GM23338 (cell line): ENCODE measurements at regions not wholly inside any gene's neighbourhood (a gene's known extent, or its start where the extent isn't known, plus 50 kb on each side); places are given as distances from the start of the nearest gene placed in this dataset.

Source experiments
- CTCF ChIP-seq, 2 experiments: fragments of 200-600 bp in 1 of 2; sonication (generic) in 1 of 2; conservative IDR thresholded peaks; 2 replicates each; pipeline versions ENCODE4 v1.5.1 to v1.6.1; 2016 to 2017; ENCODE audit warnings: antibody characterized with exemption in 2 of 2, low read depth in 2 of 2, mild to moderate bottlenecking in 2 of 2, moderate library complexity in 1 of 2
- EZH2 ChIP-seq: fragments of 200-600 bp; sonication (generic); IDR thresholded peaks from one replicate; pipeline ENCODE4 v1.8.0; 2017; ENCODE audit warnings: antibody characterized with exemption, mild to moderate bottlenecking, low read depth; ENCODE audit not compliant: unreplicated experiment
- EZH2phosphoT487 ChIP-seq: fragments of 200-600 bp; sonication (generic); IDR thresholded peaks from one replicate; pipeline ENCODE4 v1.8.1; 2018; ENCODE audit warnings: antibody characterized with exemption; ENCODE audit not compliant: unreplicated experiment
- JUNB ChIP-seq: IDR thresholded peaks from one replicate; pipeline ENCODE4 v1.6.1; 2016; ENCODE audit warnings: antibody characterized with exemption; ENCODE audit not compliant: unreplicated experiment
- POLR2AphosphoS5 ChIP-seq: IDR thresholded peaks from 2 replicates; pipeline ENCODE4 v1.6.1; 2016; ENCODE audit warnings: antibody characterized with exemption, low read depth
- ZNF331 ChIP-seq: fragments of 250-450 bp; sonication (Bioruptor Pico); IDR thresholded peaks from 2 replicates; pipeline ENCODE4 v1.5.0; 2020; ENCODE audit warnings: low read depth, mild to moderate bottlenecking, moderate library complexity
- TF ChIP-seq, protein P1 (sequence below): IDR thresholded peaks from one replicate; pipeline ENCODE4 v1.6.1; 2018; ENCODE audit warnings: antibody characterized with exemption; ENCODE audit not compliant: unreplicated experiment

- TF ChIP-seq EZH2 (no peak), CTCF (conservative IDR thresholded peaks at IDR 0.05; ENCODE audit: low read depth in 2 of 2) (no peak), POLR2AphosphoS5 (no peak), JUNB (no peak), ZNF331 (CRISPR knock-in tag) (no peak), EZH2phosphoT487 (no peak)
- TF ChIP-seq, protein P1, sequence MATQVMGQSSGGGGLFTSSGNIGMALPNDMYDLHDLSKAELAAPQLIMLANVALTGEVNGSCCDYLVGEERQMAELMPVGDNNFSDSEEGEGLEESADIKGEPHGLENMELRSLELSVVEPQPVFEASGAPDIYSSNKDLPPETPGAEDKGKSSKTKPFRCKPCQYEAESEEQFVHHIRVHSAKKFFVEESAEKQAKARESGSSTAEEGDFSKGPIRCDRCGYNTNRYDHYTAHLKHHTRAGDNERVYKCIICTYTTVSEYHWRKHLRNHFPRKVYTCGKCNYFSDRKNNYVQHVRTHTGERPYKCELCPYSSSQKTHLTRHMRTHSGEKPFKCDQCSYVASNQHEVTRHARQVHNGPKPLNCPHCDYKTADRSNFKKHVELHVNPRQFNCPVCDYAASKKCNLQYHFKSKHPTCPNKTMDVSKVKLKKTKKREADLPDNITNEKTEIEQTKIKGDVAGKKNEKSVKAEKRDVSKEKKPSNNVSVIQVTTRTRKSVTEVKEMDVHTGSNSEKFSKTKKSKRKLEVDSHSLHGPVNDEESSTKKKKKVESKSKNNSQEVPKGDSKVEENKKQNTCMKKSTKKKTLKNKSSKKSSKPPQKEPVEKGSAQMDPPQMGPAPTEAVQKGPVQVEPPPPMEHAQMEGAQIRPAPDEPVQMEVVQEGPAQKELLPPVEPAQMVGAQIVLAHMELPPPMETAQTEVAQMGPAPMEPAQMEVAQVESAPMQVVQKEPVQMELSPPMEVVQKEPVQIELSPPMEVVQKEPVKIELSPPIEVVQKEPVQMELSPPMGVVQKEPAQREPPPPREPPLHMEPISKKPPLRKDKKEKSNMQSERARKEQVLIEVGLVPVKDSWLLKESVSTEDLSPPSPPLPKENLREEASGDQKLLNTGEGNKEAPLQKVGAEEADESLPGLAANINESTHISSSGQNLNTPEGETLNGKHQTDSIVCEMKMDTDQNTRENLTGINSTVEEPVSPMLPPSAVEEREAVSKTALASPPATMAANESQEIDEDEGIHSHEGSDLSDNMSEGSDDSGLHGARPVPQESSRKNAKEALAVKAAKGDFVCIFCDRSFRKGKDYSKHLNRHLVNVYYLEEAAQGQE = no peak
These were observed 192.2 kb downstream of the MIAT start for GRCh38 chr22:26849575-26849974.
